Gastrocnemius medialis (tissue), 4 donors: ENCODE measurements at regions not wholly inside any gene's neighbourhood (a gene's known extent, or its start where the extent isn't known, plus 50 kb on each side); places are given as distances from the start of the nearest gene placed in this dataset.

Experiments
- ATAC-seq, 2 donors: fragments of 150-250 bp; one replicate each; pipeline ENCODE4 v1.9.1; 2016
- DNase-seq, 2 donors: peaks; one replicate each; pipeline ENCODE4 v3.0.0-alpha.2; 2019
- H3K27ac ChIP-seq, 4 donors: fragments of 200-600 bp; sonication (generic); 1 replicate in 1 of 4; 2 replicates in 3 of 4; pipeline ENCODE4 v1.5.1; 2016 to 2018; ENCODE audit warnings: mild to moderate bottlenecking in 2 of 4, moderate library complexity in 1 of 4
- H3K27me3 ChIP-seq, 3 donors: fragments of 200-600 bp; sonication (generic) in 2 of 3; 1 replicate in 1 of 3; 2 replicates in 2 of 3; pipeline versions ENCODE4 v1.5.1 to v1.6.0; 2016 to 2019; ENCODE audit warnings: mild to moderate bottlenecking in 1 of 3, moderate library complexity in 1 of 3
- H3K36me3 ChIP-seq, 2 donors: fragments of 200-600 bp; sonication (generic) in 1 of 2; one replicate each; pipeline ENCODE4 v1.5.1; 2017 to 2018
- H3K4me1 ChIP-seq, 2 donors: fragments of 200-600 bp; sonication (generic) in 1 of 2; one replicate each; pipeline ENCODE4 v1.5.1; 2016 to 2017; ENCODE audit warnings: mild to moderate bottlenecking in 2 of 2
- H3K4me3 ChIP-seq, 4 donors: fragments of 200-600 bp; sonication (generic) in 3 of 4; 1 replicate in 1 of 4; 2 replicates in 3 of 4; pipeline ENCODE4 v1.5.1; 2016 to 2019; ENCODE audit warnings: mild to moderate bottlenecking in 2 of 4
- H3K9me3 ChIP-seq, 3 donors: fragments of 200-600 bp; sonication (generic) in 2 of 3; 1 replicate in 1 of 3; 2 replicates in 2 of 3; pipeline ENCODE4 v1.5.1; 2016 to 2019
- POLR2A ChIP-seq, 2 donors: fragments of 450-650 bp; IDR thresholded peaks; one replicate each; pipeline ENCODE4 v1.6.1; 2017; ENCODE audit warnings: antibody characterized with exemption in 2 of 2, mild to moderate bottlenecking in 2 of 2, moderate library complexity in 2 of 2
- in situ Hi-C, 4 donors: fragments of 200-750 bp; cut with MboI; loops; one replicate each; pipeline versions ENCODE4 v1.15.0 to v1.8.0; 2017; ENCODE audit warnings: low sequenced_read_pairs in 4 of 4
- intact Hi-C: fragments of 100-400 bp; cut with DNase I; formaldehyde crosslinking; loops from one replicate; pipeline ENCODE4 v1.15.1; 2023; ENCODE audit warnings: low total_unique reads
- TF ChIP-seq, protein P1 (sequence below), 5 experiments: fragments of 450-650 bp in 3 of 5; fragments of 200-600 bp in 2 of 5; sonication (generic) in 2 of 5; IDR thresholded peaks in 4 of 5; conservative IDR thresholded peaks in 1 of 5; 1 replicate in 4 of 5; 2 replicates in 1 of 5; pipeline ENCODE4 v1.5.1; 2016 to 2019; ENCODE audit warnings: antibody characterized with exemption in 5 of 5, mild to moderate bottlenecking in 3 of 5, moderate library complexity in 3 of 5

DNA sequence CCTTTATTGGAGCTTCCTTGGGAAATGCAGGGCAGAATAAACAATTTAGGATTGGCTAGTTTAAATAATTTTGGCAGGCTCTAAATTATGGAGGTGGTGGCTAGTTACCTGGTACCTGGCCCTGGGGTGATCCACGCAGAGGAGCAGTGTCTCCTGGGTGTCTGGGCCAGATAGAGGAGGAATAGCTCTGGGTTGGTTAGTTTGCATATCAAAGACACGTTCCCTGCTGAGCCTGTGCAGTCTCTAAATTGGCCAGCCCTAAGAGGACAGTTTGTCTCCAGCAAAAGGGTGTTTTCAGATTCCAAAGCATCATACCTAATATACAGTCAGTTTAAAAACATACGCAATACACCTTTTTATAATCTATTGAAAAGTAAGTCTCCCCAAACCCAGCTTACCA, 333.3 kb upstream of the TPM1 start:
- no peak overlapping the region for H3K27ac ChIP-seq
- H3K36me3 ChIP-seq, result peaks cover 0 to 20% of the 10 kb centered on the region in 2 donors
- DNase-seq (no peak), ATAC-seq (no peak)
- H3K4me1 ChIP-seq, result peaks cover 0 to 3% of the 10 kb centered on the region in 2 donors
- in situ Hi-C loops (no loop called here), intact Hi-C loops (no loop called here)
- no peak overlapping the region for H3K4me3 ChIP-seq
- no peaks in the 10 kb centered on the region for H3K9me3 ChIP-seq
- TF ChIP-seq, protein P1, sequence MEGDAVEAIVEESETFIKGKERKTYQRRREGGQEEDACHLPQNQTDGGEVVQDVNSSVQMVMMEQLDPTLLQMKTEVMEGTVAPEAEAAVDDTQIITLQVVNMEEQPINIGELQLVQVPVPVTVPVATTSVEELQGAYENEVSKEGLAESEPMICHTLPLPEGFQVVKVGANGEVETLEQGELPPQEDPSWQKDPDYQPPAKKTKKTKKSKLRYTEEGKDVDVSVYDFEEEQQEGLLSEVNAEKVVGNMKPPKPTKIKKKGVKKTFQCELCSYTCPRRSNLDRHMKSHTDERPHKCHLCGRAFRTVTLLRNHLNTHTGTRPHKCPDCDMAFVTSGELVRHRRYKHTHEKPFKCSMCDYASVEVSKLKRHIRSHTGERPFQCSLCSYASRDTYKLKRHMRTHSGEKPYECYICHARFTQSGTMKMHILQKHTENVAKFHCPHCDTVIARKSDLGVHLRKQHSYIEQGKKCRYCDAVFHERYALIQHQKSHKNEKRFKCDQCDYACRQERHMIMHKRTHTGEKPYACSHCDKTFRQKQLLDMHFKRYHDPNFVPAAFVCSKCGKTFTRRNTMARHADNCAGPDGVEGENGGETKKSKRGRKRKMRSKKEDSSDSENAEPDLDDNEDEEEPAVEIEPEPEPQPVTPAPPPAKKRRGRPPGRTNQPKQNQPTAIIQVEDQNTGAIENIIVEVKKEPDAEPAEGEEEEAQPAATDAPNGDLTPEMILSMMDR (IDR thresholded peaks at IDR 0.05 in 4 of 5, conservative IDR thresholded peaks at IDR 0.05 in 1 of 5), result no peak
- TF ChIP-seq POLR2A (IDR thresholded peaks at IDR 0.05), result no peak
- H3K27me3 ChIP-seq, result no peaks in the 10 kb centered on the region

DNA sequence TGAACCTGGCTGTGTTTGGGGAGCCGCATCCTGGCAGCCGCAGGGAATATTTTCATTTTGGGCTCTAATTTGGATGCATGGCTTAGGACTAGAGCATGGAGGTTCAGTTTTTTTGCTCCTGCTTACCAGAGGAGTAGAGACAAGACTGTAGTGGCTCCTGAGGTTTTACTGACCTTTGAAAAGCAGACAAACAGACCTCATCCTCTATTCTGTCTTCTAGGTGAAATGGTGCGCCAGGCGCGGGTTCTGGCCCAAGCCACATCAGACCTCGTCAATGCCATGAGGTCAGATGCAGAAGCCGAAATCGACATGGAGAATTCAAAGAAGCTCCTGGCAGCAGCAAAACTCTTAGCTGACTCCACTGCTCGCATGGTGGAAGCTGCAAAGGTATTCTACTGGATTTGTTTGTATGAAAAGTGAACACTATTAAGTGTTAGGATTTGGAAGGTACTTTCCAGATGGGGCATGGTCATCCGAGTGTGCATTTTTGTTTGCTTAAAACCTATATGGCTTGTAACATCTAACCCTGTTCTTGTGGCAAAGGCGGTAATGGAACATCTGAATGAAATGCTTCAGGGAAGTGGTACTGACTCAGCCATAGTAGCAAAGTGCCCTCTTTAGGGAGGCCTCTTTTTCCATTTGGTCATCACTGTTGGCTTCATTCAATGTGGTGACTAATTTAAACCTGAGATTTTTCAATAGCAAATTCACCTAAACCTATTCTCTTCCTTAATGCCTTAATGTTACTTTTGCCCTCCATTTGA, 330.7 kb upstream of the TPM1 start:
- ATAC-seq, result no peak
- intact Hi-C loops, result no loop called here
- DNase-seq, result no peak
- Histone ChIP-seq H3K27ac (no peak overlapping the region), H3K36me3 (peaks cover 3 to 20% of the 10 kb centered on the region in 2 donors), H3K27me3 (no peaks in the 10 kb centered on the region), H3K4me1 (no peaks in the 10 kb centered on the region), H3K4me3 (no peak overlapping the region), H3K9me3 (no peaks in the 10 kb centered on the region)
- TF ChIP-seq POLR2A (IDR thresholded peaks at IDR 0.05), result no peak
- TF ChIP-seq, protein P1 (IDR thresholded peaks at IDR 0.05 in 4 of 5, conservative IDR thresholded peaks at IDR 0.05 in 1 of 5), result no peak
- in situ Hi-C loops, result no loop called here

DNA sequence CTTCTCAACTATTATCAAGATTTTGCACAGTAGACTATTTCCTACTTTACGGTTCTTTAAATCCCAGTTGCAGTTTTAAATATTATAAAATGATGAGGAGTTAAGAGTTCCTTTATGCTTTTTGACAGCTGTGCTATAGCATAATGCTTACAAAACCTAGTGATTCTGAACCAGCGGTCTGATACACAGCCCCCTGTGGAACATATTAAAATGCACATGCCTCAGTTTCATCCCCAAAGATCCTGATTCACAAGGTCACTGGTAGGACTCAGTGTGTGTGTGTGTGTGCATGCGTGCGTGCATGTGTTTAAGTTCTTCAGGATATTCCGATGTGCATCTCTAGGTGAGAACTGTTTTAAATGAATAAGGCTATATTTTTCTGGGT, 330.1 kb upstream of the TPM1 start:
- H3K9me3 ChIP-seq, result no peaks in the 10 kb centered on the region
- H3K4me1 ChIP-seq, result no peaks in the 10 kb centered on the region
- no peaks in the 10 kb centered on the region for H3K27me3 ChIP-seq
- no peak for ATAC-seq
- H3K36me3 ChIP-seq, result peaks cover 3 to 26% of the 10 kb centered on the region in 2 donors
- H3K4me3 ChIP-seq, result no peak overlapping the region
- DNase-seq, result no peak
- H3K27ac ChIP-seq, result no peak overlapping the region
- TF ChIP-seq, protein P1 (IDR thresholded peaks at IDR 0.05 in 4 of 5, conservative IDR thresholded peaks at IDR 0.05 in 1 of 5), result no peak
- TF ChIP-seq POLR2A (IDR thresholded peaks at IDR 0.05), result no peak
- in situ Hi-C loops, result no loop called here
- intact Hi-C loops, result no loop called here

DNA sequence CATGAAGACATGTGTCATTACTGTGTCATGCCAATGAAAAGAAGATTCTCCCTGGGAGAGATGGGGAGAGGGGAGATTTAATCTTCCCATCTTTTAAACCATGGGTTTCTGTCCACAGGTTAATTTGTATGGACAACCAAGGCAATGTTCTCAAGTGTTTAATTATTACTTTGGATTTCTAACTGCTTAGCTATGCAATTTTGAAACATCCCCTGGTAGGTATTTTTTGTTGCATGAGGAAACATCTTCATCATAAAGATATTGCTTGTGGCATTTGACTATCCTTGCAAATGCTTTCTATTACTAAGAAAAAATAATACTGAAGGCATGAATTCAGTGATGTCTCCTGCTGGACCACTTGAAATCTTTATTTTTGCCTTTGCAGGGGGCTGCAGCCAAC, 326.6 kb upstream of the TPM1 start:
- Histone ChIP-seq H3K27me3 (no peaks in the 10 kb centered on the region), H3K36me3 (peaks cover 3 to 38% of the 10 kb centered on the region in 2 donors), H3K9me3 (no peaks in the 10 kb centered on the region), H3K4me3 (no peak overlapping the region), H3K4me1 (no peaks in the 10 kb centered on the region), H3K27ac (no peak overlapping the region)
- ATAC-seq (no peak), DNase-seq (no peak)
- in situ Hi-C loops (no loop called here), intact Hi-C loops (no loop called here)
- TF ChIP-seq, protein P1 (IDR thresholded peaks at IDR 0.05 in 4 of 5, conservative IDR thresholded peaks at IDR 0.05 in 1 of 5), result no peak
- no peak for TF ChIP-seq POLR2A (IDR thresholded peaks at IDR 0.05)

DNA sequence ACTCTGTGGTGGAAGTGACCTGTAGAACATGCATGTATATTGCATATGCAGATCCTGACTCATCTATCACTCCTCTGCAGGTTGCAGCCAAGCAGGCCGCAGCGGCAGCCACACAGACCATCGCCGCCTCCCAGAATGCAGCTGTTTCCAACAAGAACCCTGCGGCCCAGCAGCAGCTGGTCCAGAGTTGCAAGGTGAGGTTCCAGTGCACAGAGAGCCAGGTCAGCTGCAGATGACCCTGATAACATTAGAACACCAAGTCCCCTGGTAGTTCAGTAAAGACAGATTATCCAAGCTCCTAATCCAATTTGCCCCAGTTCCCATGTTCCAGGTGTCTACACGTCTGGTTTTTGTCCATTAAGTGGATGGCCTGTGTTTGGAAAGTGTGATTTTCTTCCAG, 325.1 kb upstream of the TPM1 start:
- no peak for DNase-seq
- intact Hi-C loops (no loop called here), in situ Hi-C loops (no loop called here)
- no peaks in the 10 kb centered on the region for H3K9me3 ChIP-seq
- no peak overlapping the region for H3K4me3 ChIP-seq
- H3K4me1 ChIP-seq, result no peaks in the 10 kb centered on the region
- no peak for ATAC-seq
- H3K27me3 ChIP-seq, result no peaks in the 10 kb centered on the region
- no peak overlapping the region for H3K27ac ChIP-seq
- TF ChIP-seq, protein P1 (IDR thresholded peaks at IDR 0.05 in 4 of 5, conservative IDR thresholded peaks at IDR 0.05 in 1 of 5), result no peak
- no peak for TF ChIP-seq POLR2A (IDR thresholded peaks at IDR 0.05)
- H3K36me3 ChIP-seq, result peaks cover 3 to 30% of the 10 kb centered on the region in 2 donors
